HUES64 (cell line): ENCODE measurements at regions not wholly inside any gene's neighbourhood (a gene's known extent, or its start where the extent isn't known, plus 50 kb on each side); places are given as distances from the start of the nearest gene placed in this dataset.
"Not testable (repeated sequence)": the region's sequence is repeated elsewhere in the genome, so short reads cannot be mapped to it uniquely, and the experiment has no call there.

Experiments
- H3K27ac ChIP-seq: 2 replicates; pipeline ENCODE4 v1.7.0; 2013; ENCODE audit warnings: low read depth, low read length, inconsistent platforms
- H3K27me3 ChIP-seq: 2 replicates; pipeline ENCODE4 v1.6.1; 2013; ENCODE audit warnings: mild to moderate bottlenecking, low read length; ENCODE audit not compliant: insufficient read depth
- H3K36me3 ChIP-seq: 2 replicates; pipeline ENCODE4 v1.6.1; 2013; ENCODE audit warnings: mild to moderate bottlenecking, low read length; ENCODE audit not compliant: insufficient read depth
- H3K4me1 ChIP-seq: 2 replicates; pipeline ENCODE4 v1.6.1; 2013; ENCODE audit warnings: mild to moderate bottlenecking, low read length, moderate library complexity; ENCODE audit not compliant: insufficient read depth
- H3K4me3 ChIP-seq: 2 replicates; pipeline ENCODE4 v1.5.1; 2013; ENCODE audit warnings: mild to moderate bottlenecking, low read length, moderate library complexity
- H3K9ac ChIP-seq: 2 replicates; pipeline ENCODE4 v1.6.1; 2013; ENCODE audit warnings: mild to moderate bottlenecking, low read depth, low read length
- H3K9me3 ChIP-seq: 2 replicates; pipeline ENCODE4 v1.6.1; 2013; ENCODE audit warnings: low read depth, low read length; ENCODE audit not compliant: insufficient read depth
- WGBS: fragments of 150-250, 120-280 bp; methylation state at CpG from one replicate; pipeline ENCODE4 v1.1.7; 2013; ENCODE audit warnings: missing lambda C conversion rate; 5-methylcytosine and 5-hydroxymethylcytosine counted together

- no peaks in the 10 kb centered on the region for H3K27me3 ChIP-seq
- H3K9me3 ChIP-seq: no peaks in the 10 kb centered on the region
- no peak overlapping the region for H3K4me3 ChIP-seq
- H3K27ac ChIP-seq: no peak overlapping the region
- no peak overlapping the region for H3K9ac ChIP-seq
- no peaks in the 10 kb centered on the region for H3K36me3 ChIP-seq
- WGBS: 91% methylated on average over 6 of the region's 6 CpGs
- H3K4me1 ChIP-seq: no peaks in the 10 kb centered on the region
Measured at GRCh38 chr3:16066975-16067374, 107.5 kb upstream of the GALNT15 start.

DNA sequence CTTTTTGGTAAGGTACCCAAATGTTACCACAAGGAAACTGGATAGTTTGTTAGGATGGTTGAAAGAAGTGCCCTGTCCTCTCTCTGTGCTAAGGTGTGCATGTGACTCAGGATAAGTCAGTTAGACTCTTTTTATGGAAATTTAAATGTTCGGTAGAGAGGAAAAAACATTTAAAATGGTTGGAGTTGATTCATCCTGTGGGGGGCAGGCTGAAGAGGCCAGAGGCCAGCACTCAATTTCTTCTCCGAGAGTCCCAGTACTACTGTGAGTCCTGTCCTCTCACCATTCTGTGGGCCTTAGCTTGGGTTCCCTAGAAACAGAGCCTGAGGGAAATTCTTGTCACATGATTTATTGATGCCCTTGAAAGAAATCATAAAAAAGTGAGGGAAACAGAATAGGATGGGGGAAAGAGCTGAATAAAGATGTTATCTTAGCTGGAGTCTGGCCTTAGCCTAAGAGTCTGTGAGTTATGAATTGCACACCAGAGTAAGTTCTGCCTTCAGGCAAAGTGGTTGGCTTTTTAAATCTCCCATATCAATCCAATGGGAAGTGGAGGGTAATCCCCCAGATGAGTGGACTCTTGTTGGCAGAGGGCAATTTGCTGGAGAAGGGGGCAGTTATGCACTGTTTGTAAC, 106.5 kb upstream of the GALNT15 start:
- H3K9ac ChIP-seq: no peak overlapping the region
- H3K27ac ChIP-seq: no peak overlapping the region
- no peaks in the 10 kb centered on the region for H3K4me1 ChIP-seq
- no peaks in the 10 kb centered on the region for H3K36me3 ChIP-seq
- H3K4me3 ChIP-seq: no peak overlapping the region
- H3K27me3 ChIP-seq: no peaks in the 10 kb centered on the region
- WGBS: 89% methylated on average over 2 of the region's 2 CpGs
- no peaks in the 10 kb centered on the region for H3K9me3 ChIP-seq

DNA sequence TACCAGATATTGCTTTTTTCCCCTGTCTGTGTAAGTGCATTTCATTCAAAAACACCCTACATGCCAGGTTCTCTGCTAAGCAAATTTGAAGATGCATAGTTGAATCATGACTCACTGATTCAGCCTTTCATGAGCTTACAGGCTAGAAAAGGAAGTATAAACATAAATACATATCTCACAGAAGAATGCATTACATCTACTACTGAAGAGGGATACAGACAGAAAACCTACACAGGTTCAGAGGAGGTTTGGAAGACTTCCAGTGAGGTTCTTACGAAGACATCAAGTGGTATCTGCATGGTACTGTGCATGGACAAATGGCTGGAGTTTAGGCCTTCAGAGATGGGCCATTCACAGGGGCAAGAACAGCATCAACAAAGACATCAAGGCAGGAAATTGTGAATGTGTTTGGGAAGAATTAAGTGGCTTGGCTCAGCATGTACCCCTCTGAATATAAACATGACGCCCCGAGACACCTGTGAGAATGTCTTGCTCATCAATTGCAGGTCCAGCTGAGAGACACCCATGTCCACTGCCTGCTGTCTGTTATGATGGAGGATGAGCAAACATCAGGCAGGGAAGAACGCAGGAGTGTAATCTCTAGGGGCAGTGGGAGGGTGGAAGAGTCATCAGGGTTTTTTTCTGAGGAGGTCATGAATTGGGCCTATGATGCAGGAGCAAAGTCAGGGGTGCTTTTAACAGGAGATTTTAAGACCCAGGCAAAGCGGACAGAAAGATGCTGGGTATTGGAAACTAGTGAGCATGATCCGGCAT, 105.1 kb upstream of the GALNT15 start:
- Histone ChIP-seq H3K27ac (no peak overlapping the region), H3K9ac (no peak overlapping the region), H3K4me1 (no peaks in the 10 kb centered on the region), H3K9me3 (no peaks in the 10 kb centered on the region), H3K4me3 (no peak overlapping the region), H3K36me3 (no peaks in the 10 kb centered on the region), H3K27me3 (no peaks in the 10 kb centered on the region)
- WGBS: 95% methylated on average over 6 of the region's 6 CpGs

DNA sequence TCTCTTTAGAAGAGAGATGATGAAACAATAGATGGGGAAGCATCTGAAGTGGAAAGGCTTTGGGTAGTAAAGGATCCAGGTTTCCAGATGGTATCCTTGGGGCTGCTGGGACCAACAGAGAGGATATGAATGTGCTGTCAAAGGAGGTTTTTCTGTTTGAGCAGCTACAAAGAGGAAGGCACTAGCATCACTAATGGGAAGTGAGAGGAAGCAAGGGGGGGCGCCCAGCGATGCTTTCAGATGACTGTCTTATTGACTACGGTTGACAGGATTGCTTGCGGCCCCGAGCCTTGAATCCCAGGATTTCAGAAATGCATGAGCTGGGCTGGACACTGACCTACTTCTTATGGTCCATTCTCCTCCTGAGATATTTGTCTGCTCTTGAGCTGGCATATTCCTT, 103.8 kb upstream of the GALNT15 start:
- H3K4me3 ChIP-seq: no peak overlapping the region
- no peaks in the 10 kb centered on the region for H3K4me1 ChIP-seq
- H3K27ac ChIP-seq: no peak overlapping the region
- no peaks in the 10 kb centered on the region for H3K36me3 ChIP-seq
- no peaks in the 10 kb centered on the region for H3K27me3 ChIP-seq
- WGBS: 98% methylated on average over 5 of the region's 5 CpGs
- H3K9me3 ChIP-seq: no peaks in the 10 kb centered on the region
- no peak overlapping the region for H3K9ac ChIP-seq

GRCh38 chr3:16071206-16071605, 103.3 kb upstream of the GALNT15 start:
- no peaks in the 10 kb centered on the region for H3K9me3 ChIP-seq
- H3K4me3 ChIP-seq: no peak overlapping the region
- no peaks in the 10 kb centered on the region for H3K36me3 ChIP-seq
- no peaks in the 10 kb centered on the region for H3K4me1 ChIP-seq
- no peak overlapping the region for H3K9ac ChIP-seq
- H3K27me3 ChIP-seq: no peaks in the 10 kb centered on the region
- H3K27ac ChIP-seq: no peak overlapping the region
- WGBS: 95% methylated on average over 5 of the region's 6 CpGs

DNA sequence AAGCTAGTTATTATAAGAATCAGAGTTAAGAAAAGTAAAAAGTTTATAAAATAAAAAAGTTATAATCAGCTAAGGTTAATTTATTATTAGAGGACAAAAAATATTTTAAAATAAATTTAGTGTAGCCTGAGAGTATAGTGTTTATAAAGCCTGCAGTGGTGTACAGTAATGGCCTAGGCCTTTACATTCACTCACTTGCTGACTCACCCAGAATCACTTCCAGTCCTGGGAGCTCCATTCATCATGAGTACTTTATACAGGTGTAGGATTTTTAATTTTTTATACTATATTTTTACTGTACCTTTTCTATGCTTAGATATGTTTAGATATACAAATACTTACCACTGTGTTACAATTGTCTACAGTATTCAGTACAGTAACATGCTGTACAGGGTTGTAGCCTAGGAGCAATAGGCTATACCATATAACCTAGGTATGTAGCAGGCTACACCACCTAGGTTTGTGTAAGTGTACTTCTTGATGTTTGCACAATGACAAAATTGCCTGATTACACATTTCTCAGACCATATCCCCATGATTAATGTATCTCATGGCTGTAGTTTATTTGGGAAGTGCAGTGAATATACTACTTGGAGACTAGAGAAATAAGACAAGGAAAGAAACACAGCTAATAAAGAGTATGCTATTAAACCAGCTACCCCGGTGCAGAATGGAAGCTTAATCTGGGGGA, 101.9 kb upstream of the GALNT15 start:
- Histone ChIP-seq H3K4me3 (no peak overlapping the region), H3K27me3 (no peaks in the 10 kb centered on the region), H3K27ac (no peak overlapping the region), H3K36me3 (no peaks in the 10 kb centered on the region), H3K4me1 (no peaks in the 10 kb centered on the region), H3K9me3 (peaks cover 9% of the 10 kb centered on the region), H3K9ac (no peak overlapping the region)
- WGBS: 100% methylated on average over 1 of the region's 1 CpG

- no peak overlapping the region for H3K27ac ChIP-seq
- H3K27me3 ChIP-seq: no peaks in the 10 kb centered on the region
- H3K9me3 ChIP-seq: peaks cover 9% of the 10 kb centered on the region
- H3K4me3 ChIP-seq: no peak overlapping the region
- no peak overlapping the region for H3K9ac ChIP-seq
- no peaks in the 10 kb centered on the region for H3K4me1 ChIP-seq
- no peaks in the 10 kb centered on the region for H3K36me3 ChIP-seq
Measured at GRCh38 chr3:16073203-16073602, 101.3 kb upstream of the GALNT15 start.

GRCh38 chr3:16073990-16074671, 100.3 kb upstream of the GALNT15 start:
- H3K9ac ChIP-seq, H3K4me1 ChIP-seq, H3K9me3 ChIP-seq, H3K4me3 ChIP-seq, H3K36me3 ChIP-seq, H3K27ac ChIP-seq, H3K27me3 ChIP-seq: not testable (repeated sequence)

GRCh38 chr3:16075647-16076046, 98.8 kb upstream of the GALNT15 start:
- 96% methylated on average over 4 of the region's 4 CpGs for WGBS
- H3K9ac ChIP-seq: no peak overlapping the region
- H3K27me3 ChIP-seq: no peaks in the 10 kb centered on the region
- H3K9me3 ChIP-seq: peaks cover 18% of the 10 kb centered on the region
- H3K4me1 ChIP-seq: no peaks in the 10 kb centered on the region
- H3K36me3 ChIP-seq: no peaks in the 10 kb centered on the region
- H3K4me3 ChIP-seq: no peak overlapping the region
- no peak overlapping the region for H3K27ac ChIP-seq

DNA sequence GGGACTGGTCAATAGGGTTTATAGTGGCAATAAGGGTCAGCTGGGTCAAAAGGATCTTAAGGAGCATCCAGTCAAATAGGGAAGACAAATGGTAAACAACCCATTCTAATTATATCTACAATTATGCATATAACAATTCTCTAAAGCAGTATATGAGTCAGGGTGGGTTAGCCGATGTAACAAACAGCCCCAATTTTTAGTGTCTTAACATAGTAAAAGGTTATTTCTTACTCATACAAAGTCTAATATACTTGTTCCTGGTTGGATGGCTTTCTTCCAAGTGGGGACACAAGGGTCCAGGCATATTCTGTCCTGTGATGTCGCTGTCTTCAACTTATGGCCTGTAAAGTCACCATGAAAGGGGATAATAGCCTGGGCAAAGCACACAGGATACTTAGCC, 97.9 kb upstream of the GALNT15 start:
- H3K36me3 ChIP-seq: no peaks in the 10 kb centered on the region
- no peak overlapping the region for H3K9ac ChIP-seq
- peaks cover 26% of the 10 kb centered on the region for H3K9me3 ChIP-seq
- H3K4me3 ChIP-seq: no peak overlapping the region
- WGBS: 90% methylated on average over 1 of the region's 2 CpGs
- H3K27me3 ChIP-seq: no peaks in the 10 kb centered on the region
- no peaks in the 10 kb centered on the region for H3K4me1 ChIP-seq
- H3K27ac ChIP-seq: no peak overlapping the region

DNA sequence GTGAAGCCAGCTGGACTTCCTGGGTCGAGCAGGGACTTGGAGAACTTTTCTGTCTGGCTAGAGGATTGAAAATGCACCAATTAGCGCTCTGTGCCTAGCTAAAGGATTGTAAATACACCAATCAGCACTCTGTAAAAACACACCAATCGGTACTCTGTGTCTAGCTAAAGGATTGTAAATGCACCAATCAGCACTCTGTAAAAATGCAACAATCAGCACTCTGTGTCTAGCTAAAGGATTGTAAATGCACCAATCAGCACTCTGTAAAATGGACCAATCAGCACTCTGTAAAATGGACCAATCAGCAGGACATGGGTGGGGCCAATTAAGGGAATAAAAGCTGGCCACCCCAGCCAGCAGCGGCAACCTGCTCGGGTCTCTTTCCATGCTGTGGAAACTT, 97.3 kb upstream of the GALNT15 start:
- WGBS: 90% methylated on average over 5 of the region's 5 CpGs
- peaks cover 32% of the 10 kb centered on the region for H3K9me3 ChIP-seq
- not testable (repeated sequence) for H3K27ac ChIP-seq, H3K27me3 ChIP-seq, H3K4me1 ChIP-seq, H3K4me3 ChIP-seq, H3K9ac ChIP-seq, H3K36me3 ChIP-seq
